ENCODE measurements at regions not wholly inside any gene's neighbourhood (a gene's known extent, or its start where the extent isn't known, plus 50 kb on each side); places are given as distances from the start of the nearest gene placed in this dataset.

DNA sequence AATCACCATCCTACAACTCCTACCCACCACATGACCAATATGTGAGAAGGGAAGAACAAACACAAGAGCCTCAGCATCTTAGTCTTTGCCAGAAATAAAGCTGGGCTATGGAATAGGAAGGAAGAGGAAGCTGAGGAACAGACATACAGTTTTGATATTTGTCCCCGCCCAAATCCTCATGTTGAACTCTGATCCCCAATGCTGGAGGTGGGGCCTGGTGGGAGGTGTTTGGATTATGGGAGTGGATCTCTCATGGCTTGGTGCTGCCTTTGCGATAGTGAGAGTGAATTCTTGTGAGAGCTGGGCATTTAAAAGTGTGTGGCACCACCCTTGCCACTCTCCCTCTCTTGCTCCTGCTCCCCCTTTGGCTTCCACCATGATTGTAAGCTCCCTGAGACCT, 52.4 kb upstream of the NLK start:
- no peaks in the 10 kb centered on the region for H3K36me3 ChIP-seq (ENCODE audit: insufficient read depth)
- no peaks in the 10 kb centered on the region for H3K36me3 Mint-ChIP-seq (ENCODE audit: low read depth)

More for the DNA sequence above, 52.4 kb upstream of the NLK start:
- no peak overlapping the region for H2AFZ ChIP-seq
- H3K27ac ChIP-seq (ENCODE audit: low read depth), result no peak overlapping the region
- no peak for DNase-seq (ENCODE audit: low spot score)
- peaks cover 9% of the 10 kb centered on the region for H3K4me1 ChIP-seq (ENCODE audit: insufficient read depth)
- TF ChIP-seq EZH2 (IDR thresholded peaks at IDR 0.05; ENCODE audit: low read depth, unreplicated experiment) (no peak), REST (IDR thresholded peaks at IDR 0.05; ENCODE audit: unreplicated experiment) (no peak), STAT1 (IDR thresholded peaks at IDR 0.05; ENCODE audit: unreplicated experiment) (no peak), JUNB (IDR thresholded peaks at IDR 0.05; ENCODE audit: unreplicated experiment) (no peak)
- TF ChIP-seq, protein P1, sequence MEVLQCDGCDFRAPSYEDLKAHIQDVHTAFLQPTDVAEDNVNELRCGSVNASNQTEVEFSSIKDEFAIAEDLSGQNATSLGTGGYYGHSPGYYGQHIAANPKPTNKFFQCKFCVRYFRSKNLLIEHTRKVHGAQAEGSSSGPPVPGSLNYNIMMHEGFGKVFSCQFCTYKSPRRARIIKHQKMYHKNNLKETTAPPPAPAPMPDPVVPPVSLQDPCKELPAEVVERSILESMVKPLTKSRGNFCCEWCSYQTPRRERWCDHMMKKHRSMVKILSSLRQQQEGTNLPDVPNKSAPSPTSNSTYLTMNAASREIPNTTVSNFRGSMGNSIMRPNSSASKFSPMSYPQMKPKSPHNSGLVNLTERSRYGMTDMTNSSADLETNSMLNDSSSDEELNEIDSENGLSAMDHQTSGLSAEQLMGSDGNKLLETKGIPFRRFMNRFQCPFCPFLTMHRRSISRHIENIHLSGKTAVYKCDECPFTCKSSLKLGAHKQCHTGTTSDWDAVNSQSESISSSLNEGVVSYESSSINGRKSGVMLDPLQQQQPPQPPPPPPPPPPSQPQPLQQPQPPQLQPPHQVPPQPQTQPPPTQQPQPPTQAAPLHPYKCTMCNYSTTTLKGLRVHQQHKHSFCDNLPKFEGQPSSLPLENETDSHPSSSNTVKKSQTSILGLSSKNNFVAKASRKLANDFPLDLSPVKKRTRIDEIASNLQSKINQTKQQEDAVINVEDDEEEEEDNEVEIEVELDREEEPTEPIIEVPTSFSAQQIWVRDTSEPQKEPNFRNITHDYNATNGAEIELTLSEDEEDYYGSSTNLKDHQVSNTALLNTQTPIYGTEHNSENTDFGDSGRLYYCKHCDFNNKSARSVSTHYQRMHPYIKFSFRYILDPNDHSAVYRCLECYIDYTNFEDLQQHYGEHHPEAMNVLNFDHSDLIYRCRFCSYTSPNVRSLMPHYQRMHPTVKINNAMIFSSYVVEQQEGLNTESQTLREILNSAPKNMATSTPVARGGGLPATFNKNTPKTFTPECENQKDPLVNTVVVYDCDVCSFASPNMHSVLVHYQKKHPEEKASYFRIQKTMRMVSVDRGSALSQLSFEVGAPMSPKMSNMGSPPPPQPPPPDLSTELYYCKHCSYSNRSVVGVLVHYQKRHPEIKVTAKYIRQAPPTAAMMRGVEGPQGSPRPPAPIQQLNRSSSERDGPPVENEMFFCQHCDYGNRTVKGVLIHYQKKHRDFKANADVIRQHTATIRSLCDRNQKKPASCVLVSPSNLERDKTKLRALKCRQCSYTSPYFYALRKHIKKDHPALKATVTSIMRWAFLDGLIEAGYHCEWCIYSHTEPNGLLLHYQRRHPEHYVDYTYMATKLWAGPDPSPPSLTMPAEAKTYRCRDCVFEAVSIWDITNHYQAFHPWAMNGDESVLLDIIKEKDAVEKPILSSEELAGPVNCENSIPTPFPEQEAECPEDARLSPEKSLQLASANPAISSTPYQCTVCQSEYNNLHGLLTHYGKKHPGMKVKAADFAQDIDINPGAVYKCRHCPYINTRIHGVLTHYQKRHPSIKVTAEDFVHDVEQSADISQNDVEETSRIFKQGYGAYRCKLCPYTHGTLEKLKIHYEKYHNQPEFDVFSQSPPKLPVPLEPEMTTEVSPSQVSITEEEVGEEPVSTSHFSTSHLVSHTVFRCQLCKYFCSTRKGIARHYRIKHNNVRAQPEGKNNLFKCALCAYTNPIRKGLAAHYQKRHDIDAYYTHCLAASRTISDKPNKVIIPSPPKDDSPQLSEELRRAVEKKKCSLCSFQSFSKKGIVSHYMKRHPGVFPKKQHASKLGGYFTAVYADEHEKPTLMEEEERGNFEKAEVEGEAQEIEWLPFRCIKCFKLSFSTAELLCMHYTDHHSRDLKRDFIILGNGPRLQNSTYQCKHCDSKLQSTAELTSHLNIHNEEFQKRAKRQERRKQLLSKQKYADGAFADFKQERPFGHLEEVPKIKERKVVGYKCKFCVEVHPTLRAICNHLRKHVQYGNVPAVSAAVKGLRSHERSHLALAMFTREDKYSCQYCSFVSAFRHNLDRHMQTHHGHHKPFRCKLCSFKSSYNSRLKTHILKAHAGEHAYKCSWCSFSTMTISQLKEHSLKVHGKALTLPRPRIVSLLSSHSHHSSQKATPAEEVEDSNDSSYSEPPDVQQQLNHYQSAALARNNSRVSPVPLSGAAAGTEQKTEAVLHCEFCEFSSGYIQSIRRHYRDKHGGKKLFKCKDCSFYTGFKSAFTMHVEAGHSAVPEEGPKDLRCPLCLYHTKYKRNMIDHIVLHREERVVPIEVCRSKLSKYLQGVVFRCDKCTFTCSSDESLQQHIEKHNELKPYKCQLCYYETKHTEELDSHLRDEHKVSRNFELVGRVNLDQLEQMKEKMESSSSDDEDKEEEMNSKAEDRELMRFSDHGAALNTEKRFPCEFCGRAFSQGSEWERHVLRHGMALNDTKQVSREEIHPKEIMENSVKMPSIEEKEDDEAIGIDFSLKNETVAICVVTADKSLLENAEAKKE (CRISPR knock-in tag; IDR thresholded peaks at IDR 0.05), result no peak
- Mint-ChIP-seq H3K4me3 (no peak overlapping the region), H3K27ac (no peak overlapping the region), H3K9me3 (no peaks in the 10 kb centered on the region), H3K4me1 (peaks cover 6% of the 10 kb centered on the region; the same call in 2 of the 3 replicates), H3K27me3 (ENCODE audit: insufficient read depth, low read depth, poor library complexity) (no peaks in the 10 kb centered on the region)
- H3K79me2 ChIP-seq (replicated peaks; ENCODE audit: insufficient read depth), result no peaks in the 10 kb centered on the region
- no peak overlapping the region for H3K4me3 ChIP-seq
- no peaks in the 10 kb centered on the region for H3K27me3 ChIP-seq (ENCODE audit: insufficient read depth)
- H3F3A ChIP-seq (replicated peaks; ENCODE audit: low read depth), result no peaks in the 10 kb centered on the region
- no peak overlapping the region for H3K4me2 ChIP-seq
- peaks cover 27% of the 10 kb centered on the region for H3K9me2 ChIP-seq (ENCODE audit: insufficient read depth)
- ATAC-seq, result no peak
- no peaks in the 10 kb centered on the region for H4K20me1 ChIP-seq (replicated peaks; ENCODE audit: insufficient read depth)
